ENCODE measurements at regions not wholly inside any gene's neighbourhood (a gene's known extent, or its start where the extent isn't known, plus 50 kb on each side); places are given as distances from the start of the nearest gene placed in this dataset.

- TF ChIP-seq POLR2AphosphoS5 (IDR thresholded peaks at IDR 0.05; ENCODE audit: borderline replicate concordance, low read depth, low read length) (no peak), EZH2 (IDR thresholded peaks at IDR 0.05) (no peak)
Observed at GRCh38 chr5:174583071-174583470, 141.3 kb upstream of the MSX2 start.
